Kidney (tissue), 13 donors: ENCODE measurements at regions not wholly inside any gene's neighbourhood (a gene's known extent, or its start where the extent isn't known, plus 50 kb on each side); places are given as distances from the start of the nearest gene placed in this dataset.

Experiments
- DNase-seq, 5 donors: peaks; one replicate each; pipeline ENCODE4 v3.0.0-alpha.2; 2013 to 2020
- FAIRE-seq: peaks from 2 replicates; lab custom pipeline; 2012; peaks lifted over from hg19 to GRCh38; lab: Jason Lieb, UNC
- H3K27ac ChIP-seq, 2 donors: one replicate each; pipeline ENCODE4 v1.7.0; 2013; ENCODE audit warnings: low read depth in 2 of 2, low read length in 2 of 2, inconsistent platforms in 1 of 2
- H3K27me3 ChIP-seq: one replicate; pipeline ENCODE4 v1.7.1; 2013; ENCODE audit warnings: low read length, inconsistent platforms; ENCODE audit not compliant: control insufficient read depth, insufficient read depth
- H3K36me3 ChIP-seq, 3 donors: one replicate each; pipeline versions ENCODE4 v1.7.0 to v1.7.1; 2013; ENCODE audit warnings: low read length in 3 of 3, control low read depth in 1 of 3, inconsistent platforms in 1 of 3; ENCODE audit not compliant: insufficient read depth in 3 of 3, control insufficient read depth in 2 of 3
- H3K4me1 ChIP-seq, 3 donors: one replicate each; pipeline versions ENCODE4 v1.7.0 to v1.7.1; 2013; ENCODE audit warnings: low read length in 3 of 3, inconsistent platforms in 1 of 3, low read depth in 1 of 3; ENCODE audit not compliant: control insufficient read depth in 2 of 3, insufficient read depth in 2 of 3
- H3K4me3 ChIP-seq, 3 donors: one replicate each; pipeline versions ENCODE4 v1.7.0 to v1.8.1; 2013; ENCODE audit warnings: low read length in 3 of 3, control low read depth in 1 of 3, inconsistent platforms in 1 of 3
- H3K9ac ChIP-seq, 3 donors: one replicate each; pipeline versions ENCODE4 v1.7.0 to v1.7.1; 2013; ENCODE audit warnings: low read length in 3 of 3, control low read depth in 1 of 3, inconsistent platforms in 1 of 3
- H3K9me3 ChIP-seq, 3 donors: one replicate each; pipeline versions ENCODE4 v1.7.0 to v1.7.1; 2013; ENCODE audit warnings: low read length in 3 of 3, control low read depth in 1 of 3, inconsistent platforms in 1 of 3; ENCODE audit not compliant: control insufficient read depth in 2 of 3, insufficient read depth in 1 of 3
- intact Hi-C: fragments of 100-400 bp; cut with DNase I; formaldehyde crosslinking; loops from one replicate; pipeline ENCODE4 v1.11.1; 2022
- TF ChIP-seq, protein P1 (sequence below): IDR thresholded peaks from 3 replicates; pipeline ENCODE4 v1.5.1; 2012; ENCODE audit warnings: mild to moderate bottlenecking, moderate library complexity, borderline replicate concordance; ENCODE audit not compliant: insufficient read depth; ENCODE audit errors: extremely low read depth
- donor health status: control.
- donor health status: control.
- donor health status: control.
- donor health status: control.
- donor health status: control.
- donor health status: DM: yes; HTN: yes; CAD: no.
- donor health status: Normal renal cell carcinoma (clear cell type).

DNA sequence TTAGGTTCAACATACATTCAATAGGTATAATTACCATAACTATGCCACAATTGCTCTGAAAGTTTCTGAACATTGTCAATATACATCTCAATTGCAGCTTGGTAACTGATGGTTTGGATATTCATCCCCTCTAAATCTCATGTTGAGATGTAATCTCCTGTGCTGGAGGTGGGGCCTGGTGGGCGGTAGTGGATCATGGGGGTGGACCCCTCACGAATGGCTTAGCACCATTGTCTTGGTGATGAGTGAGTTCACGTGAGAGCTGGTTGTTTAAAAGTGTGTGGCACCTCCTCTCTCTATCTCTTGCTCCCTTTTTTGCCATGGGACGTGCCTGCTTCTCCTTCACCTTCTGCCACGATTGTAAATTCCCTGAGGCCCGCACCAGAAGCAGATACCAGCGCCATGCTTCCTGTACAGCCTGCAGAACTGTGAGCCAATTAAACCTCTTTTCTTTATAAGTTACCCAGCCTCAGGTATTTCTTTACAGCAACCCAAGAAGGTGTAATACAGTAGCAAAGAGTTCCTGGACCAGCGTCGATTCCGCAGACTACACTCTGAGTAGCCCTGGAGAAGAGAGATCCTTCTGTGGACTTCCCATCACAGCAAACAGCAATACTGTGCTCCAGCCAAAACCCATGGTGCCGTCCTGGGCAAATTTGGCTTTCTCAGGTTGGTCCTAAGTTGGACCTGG, 83.8 kb upstream of the GRB10 start:
- no peak for FAIRE-seq
- intact Hi-C loops = no loop called here

DNA sequence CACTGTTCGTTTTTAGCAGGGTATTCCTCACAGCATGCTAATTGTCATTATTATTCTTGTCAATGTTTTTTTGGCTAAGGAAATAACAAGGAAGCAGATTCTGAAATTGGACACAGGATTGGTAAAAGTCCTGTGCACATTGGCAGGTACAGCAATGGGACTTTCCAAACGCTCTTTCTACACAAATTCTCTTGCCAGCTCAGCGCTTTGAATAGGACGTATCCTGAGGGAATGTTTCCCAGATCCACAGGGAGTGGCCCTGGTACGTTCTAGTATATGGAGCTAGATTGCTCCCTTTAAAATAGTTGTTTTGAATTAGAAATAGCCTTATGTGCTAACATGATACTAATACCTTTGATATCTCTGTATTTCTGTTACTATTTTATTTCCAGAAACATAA, 82.8 kb upstream of the GRB10 start:
- H3K27ac ChIP-seq = no peak overlapping the region
- H3K9ac ChIP-seq = no peak overlapping the region
- no peaks in the 10 kb centered on the region for H3K36me3 ChIP-seq
- DNase-seq = no peak
- no peak for FAIRE-seq
- intact Hi-C loops = no loop called here
- H3K4me3 ChIP-seq = no peak overlapping the region
- H3K9me3 ChIP-seq = no peaks in the 10 kb centered on the region
- TF ChIP-seq, protein P1, sequence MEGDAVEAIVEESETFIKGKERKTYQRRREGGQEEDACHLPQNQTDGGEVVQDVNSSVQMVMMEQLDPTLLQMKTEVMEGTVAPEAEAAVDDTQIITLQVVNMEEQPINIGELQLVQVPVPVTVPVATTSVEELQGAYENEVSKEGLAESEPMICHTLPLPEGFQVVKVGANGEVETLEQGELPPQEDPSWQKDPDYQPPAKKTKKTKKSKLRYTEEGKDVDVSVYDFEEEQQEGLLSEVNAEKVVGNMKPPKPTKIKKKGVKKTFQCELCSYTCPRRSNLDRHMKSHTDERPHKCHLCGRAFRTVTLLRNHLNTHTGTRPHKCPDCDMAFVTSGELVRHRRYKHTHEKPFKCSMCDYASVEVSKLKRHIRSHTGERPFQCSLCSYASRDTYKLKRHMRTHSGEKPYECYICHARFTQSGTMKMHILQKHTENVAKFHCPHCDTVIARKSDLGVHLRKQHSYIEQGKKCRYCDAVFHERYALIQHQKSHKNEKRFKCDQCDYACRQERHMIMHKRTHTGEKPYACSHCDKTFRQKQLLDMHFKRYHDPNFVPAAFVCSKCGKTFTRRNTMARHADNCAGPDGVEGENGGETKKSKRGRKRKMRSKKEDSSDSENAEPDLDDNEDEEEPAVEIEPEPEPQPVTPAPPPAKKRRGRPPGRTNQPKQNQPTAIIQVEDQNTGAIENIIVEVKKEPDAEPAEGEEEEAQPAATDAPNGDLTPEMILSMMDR = no peak
- H3K27me3 ChIP-seq = no peaks in the 10 kb centered on the region
- peaks cover 0 to 3% (median 0%) of the 10 kb centered on the region in 3 donors for H3K4me1 ChIP-seq

More for the DNA sequence above, 83.8 kb upstream of the GRB10 start:
- Histone ChIP-seq H3K27ac (no peak overlapping the region), H3K9ac (no peak overlapping the region), H3K36me3 (no peaks in the 10 kb centered on the region), H3K27me3 (no peaks in the 10 kb centered on the region), H3K9me3 (no peaks in the 10 kb centered on the region), H3K4me1 (peaks cover 0 to 3% (median 0%) of the 10 kb centered on the region in 3 donors), H3K4me3 (no peak overlapping the region)
- TF ChIP-seq, protein P1 = no peak
- no peak for DNase-seq

DNA sequence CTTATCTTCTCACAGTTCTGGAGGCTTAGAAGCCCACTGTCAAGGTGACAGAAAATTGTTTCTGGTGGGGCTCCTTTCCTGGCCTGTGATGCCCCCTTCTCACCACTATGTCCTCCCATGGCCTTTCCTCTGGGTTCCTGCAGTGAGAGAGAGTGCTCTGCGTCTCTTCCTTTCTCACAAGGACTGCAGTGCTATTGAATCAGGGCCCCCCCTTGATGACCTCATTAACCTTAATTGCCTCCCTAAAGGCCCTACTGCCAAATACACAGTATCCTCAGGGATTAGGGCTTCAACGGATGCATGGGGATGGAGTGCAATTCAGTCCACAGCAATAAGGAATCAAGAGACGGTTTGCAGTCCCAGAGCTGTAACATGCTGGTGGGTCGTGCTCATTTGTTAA, 82.0 kb upstream of the GRB10 start:
- DNase-seq (no peak), FAIRE-seq (no peak)
- Histone ChIP-seq H3K36me3 (no peaks in the 10 kb centered on the region), H3K27ac (no peak overlapping the region), H3K9me3 (no peaks in the 10 kb centered on the region), H3K9ac (no peak overlapping the region), H3K27me3 (no peaks in the 10 kb centered on the region), H3K4me3 (no peak overlapping the region), H3K4me1 (peaks cover 0 to 3% (median 0%) of the 10 kb centered on the region in 3 donors)
- intact Hi-C loops = no loop called here
- TF ChIP-seq, protein P1 = no peak
